GM21515 (cell line): ENCODE measurements at regions not wholly inside any gene's neighbourhood (a gene's known extent, or its start where the extent isn't known, plus 50 kb on each side); places are given as distances from the start of the nearest gene placed in this dataset.
"Not testable (repeated sequence)": the region's sequence is repeated elsewhere in the genome, so short reads cannot be mapped to it uniquely, and the experiment has no call there.

ENCODE experiments used
- ATAC-seq: cut with Tn5 transposase; IDR thresholded peaks from one replicate; pipeline ENCODE4 v1.9.1; 2021; ENCODE audit not compliant: unreplicated experiment

GRCh38 chrY:7729318-7730011 lies 817.9 kb upstream of the AMELY start:
- no peak for ATAC-seq

- ATAC-seq = no peak
Measured at GRCh38 chrY:7728935-7729317, 817.4 kb upstream of the AMELY start.

- no peak for ATAC-seq
Measured at GRCh38 chrY:7725791-7726460, 814.4 kb upstream of the AMELY start.

DNA sequence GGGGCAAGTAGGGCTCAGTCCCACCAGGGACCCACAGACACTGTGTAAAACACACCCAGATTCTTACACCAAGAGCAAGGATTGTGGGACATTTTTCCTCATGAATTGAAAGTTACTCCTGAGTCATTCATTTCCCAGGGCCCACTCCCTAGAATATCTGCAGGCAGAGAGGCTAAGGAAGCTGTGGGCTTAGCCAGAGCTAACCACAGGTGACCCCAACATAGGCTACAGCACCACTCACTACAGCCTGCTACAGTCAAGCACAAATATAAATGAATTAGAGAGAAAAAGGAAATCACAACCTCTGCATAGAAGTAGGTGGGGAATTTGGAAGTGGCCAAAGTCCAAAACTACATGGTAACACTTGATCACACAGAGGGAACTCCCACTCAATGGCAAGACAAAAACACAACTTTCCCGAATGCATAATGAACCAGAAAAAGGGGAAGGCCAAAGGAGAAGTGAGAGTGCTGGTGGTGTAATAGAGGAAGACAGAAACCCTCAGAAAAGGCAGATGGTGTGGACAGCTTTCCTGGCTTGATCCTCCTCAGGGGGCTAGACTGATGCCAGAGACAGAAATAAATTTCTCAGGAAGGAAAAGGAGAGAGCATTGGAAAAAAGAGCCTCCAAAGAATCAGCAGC lies 812.6 kb upstream of the AMELY start:
- ATAC-seq = peak; percentile 82

- ATAC-seq = no peak
Measured at GRCh38 chrY:7723127-7723526, 811.6 kb upstream of the AMELY start.

- no peak for ATAC-seq
Measured at GRCh38 chrY:7722566-7722965, 811.0 kb upstream of the AMELY start.

DNA sequence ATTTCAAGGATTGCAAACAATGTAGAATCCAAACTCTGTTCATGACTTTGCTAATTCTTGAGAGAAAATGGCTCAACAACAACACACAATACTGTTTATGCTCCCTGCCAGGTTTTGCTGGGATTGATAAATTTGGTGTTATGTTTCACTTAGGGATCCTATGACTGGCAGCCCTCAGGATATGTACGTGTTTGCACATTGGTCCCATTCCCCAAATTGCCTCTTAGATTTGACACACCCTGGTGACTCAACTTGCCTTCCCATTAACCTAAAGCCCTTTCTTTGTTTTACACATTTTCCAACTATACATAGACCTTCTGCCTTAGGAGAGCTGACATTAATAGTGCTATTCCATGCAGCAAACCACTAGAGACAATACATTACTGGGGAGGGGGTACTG lies 809.4 kb upstream of the AMELY start:
- ATAC-seq = no peak

- no peak for ATAC-seq
Measured at GRCh38 chrY:7719271-7719670, 807.7 kb upstream of the AMELY start.

DNA sequence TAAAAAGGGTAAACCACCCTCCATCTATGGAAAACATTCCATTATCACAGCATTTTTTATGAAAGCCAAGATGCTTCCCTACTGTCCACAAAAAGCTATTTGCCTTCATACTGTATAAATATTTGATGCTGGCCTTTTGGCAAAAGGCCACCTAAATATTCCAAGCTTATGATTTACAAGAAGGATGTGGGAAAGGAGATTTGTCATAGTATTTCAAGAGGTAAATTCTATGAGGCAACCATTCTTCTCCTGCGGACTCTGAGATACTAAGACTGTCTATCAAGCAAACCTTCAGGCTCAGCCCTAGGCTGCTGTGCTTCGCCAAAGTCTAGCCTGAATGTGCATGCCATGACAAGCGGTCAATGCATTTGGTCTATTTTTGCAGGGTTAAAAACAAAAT lies 807.1 kb upstream of the AMELY start:
- no peak for ATAC-seq

GRCh38 chrY:7718126-7718525 lies 806.6 kb upstream of the AMELY start:
- no peak for ATAC-seq

DNA sequence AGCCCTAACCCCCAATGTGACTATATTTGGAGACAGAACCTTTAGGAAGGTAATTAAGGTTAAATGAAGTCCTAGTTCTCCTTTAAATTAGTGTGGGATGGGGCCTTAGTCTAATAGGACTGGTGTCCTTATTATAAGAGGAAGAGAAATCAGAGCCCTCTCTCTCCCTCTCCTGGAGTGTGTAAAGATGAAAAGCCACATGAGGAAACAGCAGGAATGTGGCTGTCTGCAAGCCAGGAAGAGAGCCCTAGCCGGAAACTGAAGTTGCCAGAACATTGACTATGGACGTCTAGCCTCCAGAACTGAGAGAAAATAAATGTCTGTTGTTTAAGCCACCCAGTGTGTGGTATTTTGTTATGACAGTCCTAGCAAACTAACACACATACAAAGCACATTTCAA lies 802.9 kb upstream of the AMELY start:
- ATAC-seq = no peak

- not testable (repeated sequence) for ATAC-seq
Measured at GRCh38 chrY:7713738-7714137, 802.2 kb upstream of the AMELY start.

GRCh38 chrY:7712289-7712688 lies 800.7 kb upstream of the AMELY start:
- ATAC-seq = no peak

GRCh38 chrY:7703578-7704140 lies 792.1 kb upstream of the AMELY start:
- ATAC-seq = no peak

- no peak for ATAC-seq
Measured at GRCh38 chrY:7702481-7702880, 790.9 kb upstream of the AMELY start.

DNA sequence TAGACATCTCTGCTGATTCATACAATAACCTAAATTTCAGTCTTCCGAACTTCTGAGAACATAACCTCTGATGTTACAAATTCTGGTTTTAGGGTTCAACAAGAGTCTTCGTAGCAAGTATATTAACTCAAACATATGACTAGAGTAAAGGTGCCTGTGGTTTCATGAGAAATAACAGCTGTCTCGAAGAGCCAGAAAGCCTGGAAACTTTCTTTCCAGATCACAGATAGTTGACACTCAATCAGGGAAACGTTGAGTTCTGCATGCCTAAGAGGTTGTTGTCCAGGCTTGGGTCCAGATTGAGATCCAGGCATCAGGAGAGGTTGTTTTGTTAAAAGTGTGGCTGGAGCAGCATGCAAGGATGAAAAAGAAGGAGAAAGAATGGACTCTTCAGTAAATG lies 790.1 kb upstream of the AMELY start:
- no peak for ATAC-seq

GRCh38 chrY:7697506-7697905 lies 786.0 kb upstream of the AMELY start:
- ATAC-seq = no peak

GRCh38 chrY:7692701-7693100 lies 781.1 kb upstream of the AMELY start:
- no peak for ATAC-seq

- ATAC-seq = no peak
Measured at GRCh38 chrY:7687086-7687485, 775.5 kb upstream of the AMELY start.

DNA sequence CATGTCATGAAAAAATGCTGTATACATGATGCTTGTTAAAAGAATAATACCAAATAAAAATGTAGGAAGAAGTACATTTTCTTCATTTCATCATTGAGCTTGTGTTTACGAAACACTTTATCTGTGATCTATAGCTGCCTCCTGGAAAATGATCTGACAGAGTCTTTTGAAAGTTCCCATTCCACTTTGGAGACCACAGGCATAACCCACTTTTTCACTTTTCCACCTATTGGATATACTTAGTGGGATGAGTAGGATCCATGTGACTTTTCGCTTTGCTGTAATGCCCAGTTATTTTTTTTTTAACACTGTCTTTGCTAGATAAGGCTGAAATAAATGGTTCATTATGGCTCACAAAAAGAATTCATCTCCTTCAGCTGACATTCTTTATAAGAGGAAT lies 773.0 kb upstream of the AMELY start:
- no peak for ATAC-seq

GRCh38 chrY:7682386-7682785 lies 770.8 kb upstream of the AMELY start:
- ATAC-seq = no peak

- no peak for ATAC-seq
Measured at GRCh38 chrY:7681426-7681825, 769.9 kb upstream of the AMELY start.
